ENCODE measurements at regions not wholly inside any gene's neighbourhood (a gene's known extent, or its start where the extent isn't known, plus 50 kb on each side); places are given as distances from the start of the nearest gene placed in this dataset.
"Not testable (repeated sequence)": the region's sequence is repeated elsewhere in the genome, so short reads cannot be mapped to it uniquely, and the experiment has no call there.

GRCh38 chr18:60018134-60018533 is 118.3 kb downstream of the PMAIP1 start:
- DNase-seq (ENCODE audit: low read depth, low spot score): not testable (repeated sequence)

- DNase-seq (ENCODE audit: low read depth, low spot score): no peak
Observed at GRCh38 chr18:60017371-60017770, 117.6 kb downstream of the PMAIP1 start.

GRCh38 chr18:60015826-60016225 is 116.0 kb downstream of the PMAIP1 start:
- not testable (repeated sequence) for DNase-seq (ENCODE audit: low read depth, low spot score)

- not testable (repeated sequence) for DNase-seq (ENCODE audit: low read depth, low spot score)
Observed at GRCh38 chr18:60013148-60013547, 113.4 kb downstream of the PMAIP1 start.

- no peak for DNase-seq (ENCODE audit: low read depth, low spot score)
Observed at GRCh38 chr18:60010984-60011383, 111.2 kb downstream of the PMAIP1 start.

GRCh38 chr18:60010513-60010912 is 110.7 kb downstream of the PMAIP1 start:
- no peak for DNase-seq (ENCODE audit: low read depth, low spot score)

- DNase-seq (ENCODE audit: low read depth, low spot score): no peak
Observed at GRCh38 chr18:60007661-60008060, 107.9 kb downstream of the PMAIP1 start.

- no peak for DNase-seq (ENCODE audit: low read depth, low spot score)
Observed at GRCh38 chr18:60003610-60004185, 103.9 kb downstream of the PMAIP1 start.

GRCh38 chr18:59996370-59996966 is 96.7 kb downstream of the PMAIP1 start:
- DNase-seq (ENCODE audit: low read depth, low spot score): no peak

GRCh38 chr18:59994357-59994756 is 94.6 kb downstream of the PMAIP1 start:
- no peak for DNase-seq (ENCODE audit: low read depth, low spot score)

GRCh38 chr18:59993560-59993959 is 93.8 kb downstream of the PMAIP1 start:
- DNase-seq (ENCODE audit: low read depth, low spot score): no peak

- DNase-seq (ENCODE audit: low read depth, low spot score): no peak
Observed at GRCh38 chr18:59990121-59990823, 90.5 kb downstream of the PMAIP1 start.

GRCh38 chr18:59988098-59988706 is 88.4 kb downstream of the PMAIP1 start:
- DNase-seq (ENCODE audit: low read depth, low spot score): peak; percentile 7

- no peak for DNase-seq (ENCODE audit: low read depth, low spot score)
Observed at GRCh38 chr18:59987102-59987501, 87.3 kb downstream of the PMAIP1 start.

- DNase-seq (ENCODE audit: low read depth, low spot score): no peak
Observed at GRCh38 chr18:59986139-59986538, 86.3 kb downstream of the PMAIP1 start.

- DNase-seq (ENCODE audit: low read depth, low spot score): no peak
Observed at GRCh38 chr18:59985289-59985688, 85.5 kb downstream of the PMAIP1 start.

GRCh38 chr18:59983506-59983905 is 83.7 kb downstream of the PMAIP1 start:
- no peak for DNase-seq (ENCODE audit: low read depth, low spot score)

- DNase-seq (ENCODE audit: low read depth, low spot score): no peak
Observed at GRCh38 chr18:59980188-59980637, 80.4 kb downstream of the PMAIP1 start.

- no peak for DNase-seq (ENCODE audit: low read depth, low spot score)
Observed at GRCh38 chr18:59971871-59972428, 72.2 kb downstream of the PMAIP1 start.

GRCh38 chr18:59971144-59971543 is 71.3 kb downstream of the PMAIP1 start:
- not testable (repeated sequence) for DNase-seq (ENCODE audit: low read depth, low spot score)

GRCh38 chr18:59969477-59970028 is 69.8 kb downstream of the PMAIP1 start:
- not testable (repeated sequence) for DNase-seq (ENCODE audit: low read depth, low spot score)

- no peak for DNase-seq (ENCODE audit: low read depth, low spot score)
Observed at GRCh38 chr18:59968583-59968982, 68.8 kb downstream of the PMAIP1 start.
